Smooth muscle cell (in vitro differentiated cells): ENCODE measurements at regions not wholly inside any gene's neighbourhood (a gene's known extent, or its start where the extent isn't known, plus 50 kb on each side); places are given as distances from the start of the nearest gene placed in this dataset.

Source experiments
- DNase-seq: peaks from one replicate; lab custom pipeline; 2025; ENCODE audit not compliant: unreplicated experiment; lab: John Stamatoyannopoulos, UW
- H2AFZ ChIP-seq: fragments of 200-600 bp; sonication (generic); 2 replicates; pipeline ENCODE4 v1.6.0; 2016; ENCODE audit warnings: antibody characterized with exemption, low read depth, mild to moderate bottlenecking
- H3F3A ChIP-seq: fragments of 200-600 bp; sonication (generic); 2 replicates; pipeline ENCODE4 v1.6.0; 2017; ENCODE audit warnings: antibody characterized with exemption, low read depth
- H3K27ac ChIP-seq: fragments of 200-600 bp; sonication (generic); 2 replicates; pipeline ENCODE4 v1.5.1; 2016; ENCODE audit warnings: low read depth, mild to moderate bottlenecking
- H3K27me3 ChIP-seq: fragments of 200-600 bp; sonication (generic); 2 replicates; pipeline ENCODE4 v1.6.1; 2016; ENCODE audit warnings: low read depth, mild to moderate bottlenecking
- H3K36me3 ChIP-seq: fragments of 200-600 bp; sonication (generic); 2 replicates; pipeline ENCODE4 v1.5.1; 2016; ENCODE audit warnings: low read depth
- H3K4me1 ChIP-seq: fragments of 200-600 bp; sonication (generic); 2 replicates; pipeline ENCODE4 v1.5.1; 2016; ENCODE audit warnings: low read depth
- H3K4me2 ChIP-seq: fragments of 200-600 bp; sonication (generic); 2 replicates; pipeline ENCODE4 v1.6.0; 2016; ENCODE audit warnings: mild to moderate bottlenecking
- H3K4me3 ChIP-seq: fragments of 200-600 bp; sonication (generic); 2 replicates; pipeline ENCODE4 v1.5.1; 2016; ENCODE audit warnings: mild to moderate bottlenecking
- H3K79me2 ChIP-seq: fragments of 200-600 bp; sonication (generic); 2 replicates; pipeline ENCODE4 v1.6.0; 2016; ENCODE audit warnings: low read depth, mild to moderate bottlenecking
- H3K9ac ChIP-seq: fragments of 200-600 bp; sonication (generic); 2 replicates; pipeline ENCODE4 v1.6.0; 2016; ENCODE audit warnings: low read depth
- H3K9me3 ChIP-seq: fragments of 200-600 bp; sonication (generic); replicated peaks from 2 replicates; pipeline ENCODE4 v1.5.1; 2016; ENCODE audit warnings: low read depth
- H4K20me1 ChIP-seq: fragments of 200-600 bp; sonication (generic); 2 replicates; pipeline ENCODE4 v1.6.0; 2016; ENCODE audit warnings: low read depth
- WGBS: methylation state at CpG from one replicate; pipeline ENCODE4 v1.1.7; 2016; ENCODE audit warnings: low lambda C conversion rate; 5-methylcytosine and 5-hydroxymethylcytosine counted together
- TF ChIP-seq, protein P1 (sequence below): fragments of 200-600 bp; sonication (generic); IDR thresholded peaks from 2 replicates; pipeline ENCODE4 v1.5.1; 2017; ENCODE audit warnings: borderline replicate concordance, mild to moderate bottlenecking, antibody characterized with exemption; ENCODE audit not compliant: insufficient read depth, poor library complexity, severe bottlenecking

GRCh38 chr7:145347271-145347670, 511.4 kb upstream of the TPK1 start:
- Histone ChIP-seq H3K79me2 (no peaks in the 10 kb centered on the region), H3K36me3 (no peaks in the 10 kb centered on the region), H3K27me3 (no peaks in the 10 kb centered on the region), H3K27ac (no peak overlapping the region), H2AFZ (no peak overlapping the region), H3K9ac (no peak overlapping the region), H3K4me3 (no peak overlapping the region), H3K4me1 (no peaks in the 10 kb centered on the region), H3K4me2 (no peak overlapping the region), H4K20me1 (no peaks in the 10 kb centered on the region), H3K9me3 (no peaks in the 10 kb centered on the region), H3F3A (no peaks in the 10 kb centered on the region)
- 78% methylated on average over 8 of the region's 8 CpGs for WGBS
- DNase-seq: no peak
- TF ChIP-seq, protein P1, sequence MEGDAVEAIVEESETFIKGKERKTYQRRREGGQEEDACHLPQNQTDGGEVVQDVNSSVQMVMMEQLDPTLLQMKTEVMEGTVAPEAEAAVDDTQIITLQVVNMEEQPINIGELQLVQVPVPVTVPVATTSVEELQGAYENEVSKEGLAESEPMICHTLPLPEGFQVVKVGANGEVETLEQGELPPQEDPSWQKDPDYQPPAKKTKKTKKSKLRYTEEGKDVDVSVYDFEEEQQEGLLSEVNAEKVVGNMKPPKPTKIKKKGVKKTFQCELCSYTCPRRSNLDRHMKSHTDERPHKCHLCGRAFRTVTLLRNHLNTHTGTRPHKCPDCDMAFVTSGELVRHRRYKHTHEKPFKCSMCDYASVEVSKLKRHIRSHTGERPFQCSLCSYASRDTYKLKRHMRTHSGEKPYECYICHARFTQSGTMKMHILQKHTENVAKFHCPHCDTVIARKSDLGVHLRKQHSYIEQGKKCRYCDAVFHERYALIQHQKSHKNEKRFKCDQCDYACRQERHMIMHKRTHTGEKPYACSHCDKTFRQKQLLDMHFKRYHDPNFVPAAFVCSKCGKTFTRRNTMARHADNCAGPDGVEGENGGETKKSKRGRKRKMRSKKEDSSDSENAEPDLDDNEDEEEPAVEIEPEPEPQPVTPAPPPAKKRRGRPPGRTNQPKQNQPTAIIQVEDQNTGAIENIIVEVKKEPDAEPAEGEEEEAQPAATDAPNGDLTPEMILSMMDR: no peak

- no peak overlapping the region for H3K27ac ChIP-seq
- no peaks in the 10 kb centered on the region for H3K36me3 ChIP-seq
- H3K4me2 ChIP-seq: no peak overlapping the region
- H3F3A ChIP-seq: no peaks in the 10 kb centered on the region
- H3K9me3 ChIP-seq: no peaks in the 10 kb centered on the region
- H3K4me3 ChIP-seq: no peak overlapping the region
- H3K79me2 ChIP-seq: no peaks in the 10 kb centered on the region
- no peaks in the 10 kb centered on the region for H4K20me1 ChIP-seq
- DNase-seq: no peak
- H3K4me1 ChIP-seq: no peaks in the 10 kb centered on the region
- H3K9ac ChIP-seq: no peak overlapping the region
- WGBS: 87% methylated on average over 2 of the region's 2 CpGs
- H3K27me3 ChIP-seq: no peaks in the 10 kb centered on the region
- TF ChIP-seq, protein P1: no peak
- no peak overlapping the region for H2AFZ ChIP-seq
Observed at GRCh38 chr7:145339319-145339718, 503.5 kb upstream of the TPK1 start.

DNA sequence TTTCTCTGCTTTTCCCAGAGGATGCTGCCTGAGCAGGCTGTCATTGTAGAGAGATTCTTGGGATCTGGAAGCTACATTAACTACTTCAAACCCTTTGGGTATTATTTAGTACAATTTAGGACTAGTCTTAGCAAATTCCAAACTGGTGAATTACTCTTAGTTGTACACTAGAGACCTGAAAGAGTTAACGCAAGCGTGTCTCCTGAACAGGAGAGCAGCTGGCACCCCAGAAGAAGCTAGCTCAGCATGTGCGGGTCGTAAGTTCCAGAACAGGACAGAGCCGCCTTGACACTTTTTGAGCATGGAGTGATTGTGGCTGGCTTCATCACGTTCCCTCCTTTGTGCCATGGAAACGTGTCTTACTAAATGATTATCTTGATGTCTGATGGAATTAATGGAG, 495.7 kb upstream of the TPK1 start:
- H3F3A ChIP-seq: no peaks in the 10 kb centered on the region
- no peaks in the 10 kb centered on the region for H3K27me3 ChIP-seq
- no peak overlapping the region for H3K4me2 ChIP-seq
- TF ChIP-seq, protein P1: no peak
- no peaks in the 10 kb centered on the region for H3K9me3 ChIP-seq
- no peak for DNase-seq
- no peaks in the 10 kb centered on the region for H3K4me1 ChIP-seq
- no peak overlapping the region for H3K4me3 ChIP-seq
- no peaks in the 10 kb centered on the region for H4K20me1 ChIP-seq
- H3K9ac ChIP-seq: no peak overlapping the region
- no peaks in the 10 kb centered on the region for H3K79me2 ChIP-seq
- H3K27ac ChIP-seq: no peak overlapping the region
- no peak overlapping the region for H2AFZ ChIP-seq
- H3K36me3 ChIP-seq: no peaks in the 10 kb centered on the region
- WGBS: 86% methylated on average over 7 of the region's 7 CpGs

DNA sequence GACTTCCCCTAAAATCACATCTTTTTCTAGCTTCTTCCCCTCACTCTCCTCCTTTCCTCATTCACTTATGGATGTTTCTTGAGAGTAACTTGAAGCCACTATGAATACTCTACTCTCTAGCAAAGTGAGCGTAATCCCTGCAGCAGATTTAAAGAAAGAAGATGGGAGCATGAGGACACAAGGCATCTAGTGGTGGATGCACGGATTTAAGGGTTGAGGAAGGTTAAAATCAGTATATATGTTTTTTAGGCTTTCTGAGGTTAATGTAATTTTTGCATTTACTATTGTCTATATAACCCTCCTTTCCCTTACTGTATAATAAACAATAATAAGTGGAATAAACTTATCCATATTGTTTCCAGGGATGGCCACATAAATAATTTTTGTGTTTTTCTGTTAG, 495.2 kb upstream of the TPK1 start:
- Histone ChIP-seq H3K27ac (no peak overlapping the region), H3K27me3 (no peaks in the 10 kb centered on the region), H3K36me3 (no peaks in the 10 kb centered on the region), H3K9me3 (no peaks in the 10 kb centered on the region), H4K20me1 (no peaks in the 10 kb centered on the region), H3K79me2 (no peaks in the 10 kb centered on the region), H2AFZ (no peak overlapping the region), H3K9ac (no peak overlapping the region), H3K4me2 (no peak overlapping the region), H3K4me3 (no peak overlapping the region), H3F3A (no peaks in the 10 kb centered on the region), H3K4me1 (no peaks in the 10 kb centered on the region)
- no peak for DNase-seq
- 37% methylated on average over 2 of the region's 2 CpGs for WGBS
- TF ChIP-seq, protein P1: peak; percentile 31
